Mesendoderm (in vitro differentiated cells): ENCODE measurements at regions not wholly inside any gene's neighbourhood (a gene's known extent, or its start where the extent isn't known, plus 50 kb on each side); places are given as distances from the start of the nearest gene placed in this dataset.

ENCODE experiments used
- DNase-seq: peaks from one replicate; pipeline ENCODE4 v3.0.0; 2013
- H2AK5ac ChIP-seq: 2 replicates; pipeline ENCODE4 v1.6.1; 2013; ENCODE audit warnings: low read length, inconsistent platforms
- H2BK120ac ChIP-seq: 2 replicates; pipeline ENCODE4 v1.6.1; 2013; ENCODE audit warnings: low read depth, mild to moderate bottlenecking, low read length, moderate library complexity, mixed read lengths
- H2BK15ac ChIP-seq: replicated peaks from 2 replicates; pipeline ENCODE4 v1.6.1; 2013; ENCODE audit warnings: low read depth, mild to moderate bottlenecking, moderate library complexity
- H2BK5ac ChIP-seq: 2 replicates; pipeline ENCODE4 v1.6.1; 2013; ENCODE audit warnings: low read length, inconsistent platforms
- H3K18ac ChIP-seq: 2 replicates; pipeline ENCODE4 v1.6.1; 2013; ENCODE audit warnings: mild to moderate bottlenecking, low read length, mixed read lengths
- H3K23ac ChIP-seq: one replicate; pipeline ENCODE4 v1.6.1; 2013; ENCODE audit warnings: low read length
- H3K27ac ChIP-seq: 2 replicates; pipeline ENCODE4 v1.5.1; 2013; ENCODE audit warnings: low read depth, mild to moderate bottlenecking, inconsistent platforms, low read length, moderate library complexity
- H3K27me3 ChIP-seq: 2 replicates; pipeline ENCODE4 v1.6.1; 2013; ENCODE audit warnings: low read length, control low read depth, mild to moderate bottlenecking, inconsistent platforms; ENCODE audit not compliant: insufficient read depth, poor library complexity
- H3K36me3 ChIP-seq: 2 replicates; pipeline ENCODE4 v1.6.1; 2013; ENCODE audit warnings: low read length, inconsistent platforms; ENCODE audit not compliant: control insufficient read depth, insufficient read depth
- H3K4ac ChIP-seq: one replicate; pipeline ENCODE4 v1.6.1; 2013; ENCODE audit warnings: low read depth, mild to moderate bottlenecking, low read length, moderate library complexity
- H3K4me1 ChIP-seq: 2 replicates; pipeline ENCODE4 v1.6.1; 2013; ENCODE audit warnings: low read depth, low read length, inconsistent platforms; ENCODE audit not compliant: control insufficient read depth
- H3K4me2 ChIP-seq: 2 replicates; pipeline ENCODE4 v1.6.1; 2013; ENCODE audit warnings: low read length
- H3K4me3 ChIP-seq: 2 replicates; pipeline ENCODE4 v1.5.1; 2013; ENCODE audit warnings: mild to moderate bottlenecking, low read length
- H3K56ac ChIP-seq: one replicate; pipeline ENCODE4 v1.6.1; 2013; ENCODE audit warnings: low read length
- H3K79me1 ChIP-seq: 2 replicates; pipeline ENCODE4 v1.6.1; 2013; ENCODE audit warnings: low read length, inconsistent platforms
- H3K79me2 ChIP-seq: 2 replicates; pipeline ENCODE4 v1.6.1; 2013; ENCODE audit warnings: mild to moderate bottlenecking, low read length; ENCODE audit not compliant: control insufficient read depth, insufficient read depth
- H3K9ac ChIP-seq: 2 replicates; pipeline ENCODE4 v1.6.1; 2013; ENCODE audit warnings: low read length, inconsistent platforms
- H4K5ac ChIP-seq: one replicate; pipeline ENCODE4 v1.6.1; 2013; ENCODE audit warnings: low read length
- H4K8ac ChIP-seq: one replicate; pipeline ENCODE4 v1.6.1; 2013; ENCODE audit warnings: low read depth, mild to moderate bottlenecking, control low read depth, low read length, moderate library complexity
- WGBS: extraction: QIAGEN DNeasy Blood & Tissue Kit; methylation state at CpG from one replicate; pipeline ENCODE4 v1.1.7; 2013; ENCODE audit warnings: low lambda C conversion rate, missing lambda C conversion rate; ENCODE audit not compliant: insufficient coverage; ENCODE audit errors: extremely low coverage; 5-methylcytosine and 5-hydroxymethylcytosine counted together

DNA sequence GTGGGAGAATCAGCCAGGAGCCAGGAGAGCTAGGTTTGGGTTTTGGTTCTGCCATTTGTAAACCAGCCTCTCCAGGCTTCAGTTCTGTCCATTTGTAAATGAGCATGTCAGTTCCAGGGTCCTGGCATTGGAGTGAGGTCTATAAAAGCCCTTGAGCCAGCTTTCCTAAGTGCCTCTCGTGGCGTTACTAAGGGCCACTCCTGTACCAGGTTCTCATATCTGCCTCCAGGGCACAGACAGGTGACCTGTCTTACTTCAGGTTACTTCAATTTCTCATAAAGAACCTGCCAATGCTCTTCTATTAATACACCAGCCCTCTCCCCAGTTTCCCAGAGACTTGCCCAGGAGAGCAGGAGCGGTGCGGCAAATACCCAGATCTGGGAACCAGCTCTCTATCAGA is 101.9 kb downstream of the VEGFA start:
- H3K36me3 ChIP-seq, result no peaks in the 10 kb centered on the region
- H2BK5ac ChIP-seq, result no peak overlapping the region
- no peak overlapping the region for H4K5ac ChIP-seq
- H3K27me3 ChIP-seq, result no peaks in the 10 kb centered on the region
- no peak overlapping the region for H3K18ac ChIP-seq
- H3K4ac ChIP-seq, result no peak overlapping the region
- no peak overlapping the region for H3K4me3 ChIP-seq
- H3K23ac ChIP-seq, result no peak overlapping the region
- no peak overlapping the region for H3K27ac ChIP-seq
- no peak overlapping the region for H2BK15ac ChIP-seq
- no peak overlapping the region for H3K56ac ChIP-seq
- no peak overlapping the region for H3K9ac ChIP-seq
- H3K79me1 ChIP-seq, result no peaks in the 10 kb centered on the region
- DNase-seq, result no peak
- H2AK5ac ChIP-seq, result no peak overlapping the region
- no peak overlapping the region for H2BK120ac ChIP-seq
- WGBS, result no CpG with 5 or more reads among the region's 4 CpGs
- H4K8ac ChIP-seq, result no peak overlapping the region
- no peak overlapping the region for H3K4me2 ChIP-seq
- peaks cover 2% of the 10 kb centered on the region for H3K4me1 ChIP-seq
- no peaks in the 10 kb centered on the region for H3K79me2 ChIP-seq

- Histone ChIP-seq H3K4me2 (no peak overlapping the region), H2AK5ac (no peak overlapping the region), H3K4ac (no peak overlapping the region), H2BK5ac (no peak overlapping the region), H2BK120ac (no peak overlapping the region), H3K4me1 (peaks cover 2% of the 10 kb centered on the region), H3K56ac (no peak overlapping the region), H3K79me1 (no peaks in the 10 kb centered on the region), H3K36me3 (no peaks in the 10 kb centered on the region), H3K27ac (no peak overlapping the region), H3K27me3 (no peaks in the 10 kb centered on the region), H4K8ac (no peak overlapping the region), H3K4me3 (no peak overlapping the region), H2BK15ac (no peak overlapping the region), H3K18ac (no peak overlapping the region), H3K79me2 (no peaks in the 10 kb centered on the region), H4K5ac (no peak overlapping the region), H3K23ac (no peak overlapping the region), H3K9ac (no peak overlapping the region)
- WGBS, result no CpG with 5 or more reads among the region's 1 CpG
- DNase-seq, result no peak
Measured at GRCh38 chr6:43871284-43871683, 101.3 kb downstream of the VEGFA start.

GRCh38 chr6:43870660-43871061 is 100.7 kb downstream of the VEGFA start:
- H3K18ac ChIP-seq, result no peak overlapping the region
- no peak overlapping the region for H3K23ac ChIP-seq
- no peak overlapping the region for H2BK15ac ChIP-seq
- H3K56ac ChIP-seq, result no peak overlapping the region
- H3K79me2 ChIP-seq, result no peaks in the 10 kb centered on the region
- peaks cover 2% of the 10 kb centered on the region for H3K4me1 ChIP-seq
- H3K36me3 ChIP-seq, result no peaks in the 10 kb centered on the region
- no peaks in the 10 kb centered on the region for H3K27me3 ChIP-seq
- no peak overlapping the region for H3K9ac ChIP-seq
- no peak overlapping the region for H4K5ac ChIP-seq
- no CpG with 5 or more reads among the region's 3 CpGs for WGBS
- H3K27ac ChIP-seq, result no peak overlapping the region
- H3K4me3 ChIP-seq, result no peak overlapping the region
- no peak for DNase-seq
- no peaks in the 10 kb centered on the region for H3K79me1 ChIP-seq
- H2BK120ac ChIP-seq, result no peak overlapping the region
- H2BK5ac ChIP-seq, result no peak overlapping the region
- no peak overlapping the region for H2AK5ac ChIP-seq
- no peak overlapping the region for H3K4me2 ChIP-seq
- H3K4ac ChIP-seq, result no peak overlapping the region
- H4K8ac ChIP-seq, result no peak overlapping the region

DNA sequence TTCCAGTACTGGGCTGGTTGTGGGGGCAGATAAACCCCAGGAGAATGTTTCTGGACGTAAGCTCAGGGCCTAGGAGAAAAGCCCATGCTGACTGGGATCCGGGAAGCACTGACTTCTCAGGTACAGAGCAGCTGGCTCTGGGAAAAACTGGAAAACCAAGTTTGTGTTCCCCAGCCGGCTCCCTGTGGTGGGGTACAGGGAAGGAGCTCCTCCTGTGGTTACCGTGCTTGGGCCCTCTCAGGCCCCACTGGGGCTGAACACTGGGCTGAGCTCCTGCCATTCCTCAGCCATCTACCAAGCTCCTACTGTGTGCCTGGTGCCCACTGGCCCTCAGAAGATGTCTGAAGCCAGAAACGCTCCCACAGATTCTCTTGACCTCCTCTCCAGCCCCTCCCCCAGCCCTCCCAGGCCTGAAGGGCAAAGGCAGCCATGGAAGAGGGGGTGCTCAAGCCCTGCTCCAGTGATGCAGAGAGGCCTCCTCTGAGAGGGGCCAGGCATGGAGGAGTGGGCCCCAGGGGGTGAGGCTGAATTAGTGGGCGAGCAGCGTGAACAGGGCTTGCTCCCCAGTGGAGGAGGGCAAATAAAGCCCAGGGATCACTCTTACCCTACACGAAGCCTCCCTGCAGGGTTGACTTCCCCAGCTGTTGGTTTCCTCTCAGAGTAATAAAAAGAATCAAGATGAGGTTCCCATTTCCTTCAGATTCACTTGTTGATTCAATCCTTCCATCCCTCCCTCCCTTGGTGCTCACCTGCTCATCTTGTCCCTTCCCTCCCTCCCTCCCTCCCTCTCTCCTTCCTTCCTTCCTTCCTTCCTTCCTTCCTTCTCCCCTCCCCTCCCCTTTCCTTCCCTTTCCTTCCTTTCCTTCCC is 100.0 kb downstream of the VEGFA start:
- H4K5ac ChIP-seq, result no peak overlapping the region
- H2BK120ac ChIP-seq, result no peak overlapping the region
- no peak overlapping the region for H3K4me3 ChIP-seq
- H2BK15ac ChIP-seq, result no peak overlapping the region
- no CpG with 5 or more reads among the region's 8 CpGs for WGBS
- no peak overlapping the region for H3K18ac ChIP-seq
- no peaks in the 10 kb centered on the region for H3K36me3 ChIP-seq
- H3K4ac ChIP-seq, result no peak overlapping the region
- no peak overlapping the region for H3K4me2 ChIP-seq
- peak overlapping the region; percentile 33 for H3K23ac ChIP-seq
- no peak overlapping the region for H2AK5ac ChIP-seq
- H2BK5ac ChIP-seq, result no peak overlapping the region
- H3K56ac ChIP-seq, result peak overlapping the region; percentile 45
- H3K27ac ChIP-seq, result no peak overlapping the region
- no peaks in the 10 kb centered on the region for H3K79me1 ChIP-seq
- H3K27me3 ChIP-seq, result no peaks in the 10 kb centered on the region
- H3K4me1 ChIP-seq, result peaks cover 2% of the 10 kb centered on the region
- no peak for DNase-seq
- no peaks in the 10 kb centered on the region for H3K79me2 ChIP-seq
- H4K8ac ChIP-seq, result no peak overlapping the region
- H3K9ac ChIP-seq, result no peak overlapping the region

- no peak overlapping the region for H3K9ac ChIP-seq
- no peak overlapping the region for H2BK15ac ChIP-seq
- H3K18ac ChIP-seq, result no peak overlapping the region
- no peak overlapping the region for H2AK5ac ChIP-seq
- no peaks in the 10 kb centered on the region for H3K27me3 ChIP-seq
- H3K23ac ChIP-seq, result no peak overlapping the region
- H3K4me3 ChIP-seq, result no peak overlapping the region
- no peak overlapping the region for H2BK5ac ChIP-seq
- H4K8ac ChIP-seq, result no peak overlapping the region
- H2BK120ac ChIP-seq, result no peak overlapping the region
- DNase-seq, result no peak
- no peaks in the 10 kb centered on the region for H3K79me2 ChIP-seq
- H3K4ac ChIP-seq, result no peak overlapping the region
- no peaks in the 10 kb centered on the region for H3K79me1 ChIP-seq
- no peak overlapping the region for H3K56ac ChIP-seq
- no CpG with 5 or more reads among the region's 12 CpGs for WGBS
- no peak overlapping the region for H3K4me2 ChIP-seq
- no peak overlapping the region for H4K5ac ChIP-seq
- H3K27ac ChIP-seq, result no peak overlapping the region
- no peaks in the 10 kb centered on the region for H3K36me3 ChIP-seq
- peaks cover 5% of the 10 kb centered on the region for H3K4me1 ChIP-seq
Measured at GRCh38 chr6:43869079-43869710, 99.2 kb downstream of the VEGFA start.
